GM18511 (cell line): ENCODE measurements at regions not wholly inside any gene's neighbourhood (a gene's known extent, or its start where the extent isn't known, plus 50 kb on each side); places are given as distances from the start of the nearest gene placed in this dataset.

Experiments
- ATAC-seq: cut with Tn5 transposase; IDR thresholded peaks from one replicate; pipeline ENCODE4 v1.9.1; 2021; ENCODE audit warnings: mild to moderate bottlenecking, moderate library complexity; ENCODE audit not compliant: unreplicated experiment

DNA sequence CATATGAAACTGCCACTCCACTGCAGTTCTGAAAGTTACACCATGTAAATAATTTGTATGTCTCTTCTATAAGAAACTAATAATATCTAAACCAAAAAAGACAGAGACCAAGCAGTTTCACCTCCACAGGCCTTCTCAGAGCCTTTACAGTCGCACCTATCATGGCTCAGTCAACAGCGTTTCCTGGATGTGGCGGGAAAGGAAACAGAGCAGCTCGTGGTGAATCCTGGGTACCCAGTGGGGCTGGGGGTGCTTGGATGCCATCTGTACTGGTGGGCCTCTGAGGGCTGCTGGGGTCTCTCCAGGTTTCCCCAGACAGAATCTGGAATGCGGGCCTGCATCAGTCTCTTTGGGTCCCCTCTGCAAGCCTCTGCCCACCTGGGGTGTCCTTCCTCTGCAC, 100.2 kb upstream of the CASZ1 start:
- no peak for ATAC-seq

- ATAC-seq = no peak
These were observed 101.0 kb upstream of the CASZ1 start for GRCh38 chr1:10897321-10897980.

- ATAC-seq = no peak
These were observed 101.7 kb upstream of the CASZ1 start for GRCh38 chr1:10897981-10898728.

- no peak for ATAC-seq
These were observed 102.5 kb upstream of the CASZ1 start for GRCh38 chr1:10898921-10899320.

DNA sequence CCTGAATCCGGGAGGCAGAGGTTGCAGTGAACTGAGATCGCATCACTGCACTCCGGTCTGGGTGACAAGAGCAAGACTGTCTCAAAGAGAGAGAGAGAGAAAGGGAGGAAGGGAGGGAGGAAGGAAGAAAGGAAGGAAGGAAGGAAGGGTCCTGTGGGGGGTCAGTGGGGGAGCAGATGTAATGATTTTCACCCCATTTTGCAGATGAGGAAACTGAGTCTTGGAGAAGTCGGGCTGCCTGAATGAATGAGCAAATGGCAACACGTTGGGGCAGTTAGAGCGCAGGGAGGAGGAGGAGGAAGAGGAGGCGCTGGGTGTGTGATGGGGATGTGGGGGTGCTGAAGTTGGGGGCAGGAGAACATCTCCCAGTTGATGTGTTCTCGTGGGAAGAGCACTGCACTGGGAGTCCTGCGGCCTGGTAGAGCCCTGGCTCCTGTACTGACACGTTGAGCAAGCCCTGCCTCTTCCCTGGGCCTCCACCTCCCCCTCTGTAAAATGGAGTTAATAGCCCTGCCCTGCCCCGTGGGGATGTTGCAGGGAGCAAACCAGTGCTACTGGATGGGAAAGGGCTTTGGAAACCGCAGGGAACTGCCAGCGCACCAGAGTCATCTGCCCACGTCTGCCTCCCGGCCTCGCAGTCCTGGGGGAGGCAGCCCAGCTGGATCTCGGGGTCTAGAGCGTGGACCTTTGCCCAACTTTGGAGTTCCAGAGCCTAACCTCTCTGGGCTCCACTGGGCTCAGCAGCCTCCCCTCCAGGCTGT, 103.2 kb upstream of the CASZ1 start:
- no peak for ATAC-seq

- no peak for ATAC-seq
These were observed 103.8 kb upstream of the CASZ1 start for GRCh38 chr1:10900251-10900651.

DNA sequence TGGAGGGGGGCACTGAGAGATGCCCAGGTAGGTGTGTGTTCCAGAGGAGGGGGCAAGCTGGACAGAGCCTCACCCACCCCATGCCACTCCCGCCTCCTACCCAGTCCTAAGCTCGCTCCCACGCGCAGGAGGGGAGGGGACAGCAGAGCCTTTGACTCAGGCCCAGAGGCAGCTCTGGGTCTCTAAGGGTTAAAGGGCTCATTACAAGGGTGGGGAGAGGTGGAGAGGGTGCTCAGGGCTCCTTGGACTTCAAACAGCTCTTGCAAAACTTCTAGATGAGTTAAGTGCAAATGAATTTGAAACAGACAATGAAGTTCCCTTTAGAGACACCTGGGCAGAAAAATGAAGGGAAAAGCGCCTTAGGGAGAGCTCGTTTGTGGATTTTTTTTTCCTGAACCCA, 104.2 kb upstream of the CASZ1 start:
- ATAC-seq = no peak

GRCh38 chr1:10901091-10901890, 104.8 kb upstream of the CASZ1 start:
- no peak for ATAC-seq

- ATAC-seq = no peak
These were observed 105.7 kb upstream of the CASZ1 start for GRCh38 chr1:10901891-10902805.

DNA sequence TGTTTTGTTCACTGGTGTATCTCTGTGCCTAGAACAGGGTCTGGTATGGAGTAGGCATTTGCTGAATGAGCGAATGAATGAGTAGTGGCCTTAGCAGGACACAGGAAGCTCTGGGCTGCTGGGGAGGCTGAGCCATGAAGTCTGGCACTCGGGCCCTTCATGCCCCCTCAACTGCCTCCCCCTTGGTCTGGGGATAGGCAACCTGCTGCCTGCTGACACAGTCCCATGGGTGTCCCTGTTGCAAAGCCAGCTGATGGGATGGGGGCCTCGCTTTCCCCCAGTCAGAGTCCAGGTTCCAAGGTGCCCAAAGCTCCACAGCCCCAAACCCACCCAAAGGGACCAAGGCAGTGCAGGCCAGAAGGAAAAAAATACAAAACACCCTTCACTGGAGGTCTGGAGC, 107.0 kb upstream of the CASZ1 start:
- no peak for ATAC-seq

GRCh38 chr1:10903821-10904220, 107.4 kb upstream of the CASZ1 start:
- ATAC-seq = no peak

DNA sequence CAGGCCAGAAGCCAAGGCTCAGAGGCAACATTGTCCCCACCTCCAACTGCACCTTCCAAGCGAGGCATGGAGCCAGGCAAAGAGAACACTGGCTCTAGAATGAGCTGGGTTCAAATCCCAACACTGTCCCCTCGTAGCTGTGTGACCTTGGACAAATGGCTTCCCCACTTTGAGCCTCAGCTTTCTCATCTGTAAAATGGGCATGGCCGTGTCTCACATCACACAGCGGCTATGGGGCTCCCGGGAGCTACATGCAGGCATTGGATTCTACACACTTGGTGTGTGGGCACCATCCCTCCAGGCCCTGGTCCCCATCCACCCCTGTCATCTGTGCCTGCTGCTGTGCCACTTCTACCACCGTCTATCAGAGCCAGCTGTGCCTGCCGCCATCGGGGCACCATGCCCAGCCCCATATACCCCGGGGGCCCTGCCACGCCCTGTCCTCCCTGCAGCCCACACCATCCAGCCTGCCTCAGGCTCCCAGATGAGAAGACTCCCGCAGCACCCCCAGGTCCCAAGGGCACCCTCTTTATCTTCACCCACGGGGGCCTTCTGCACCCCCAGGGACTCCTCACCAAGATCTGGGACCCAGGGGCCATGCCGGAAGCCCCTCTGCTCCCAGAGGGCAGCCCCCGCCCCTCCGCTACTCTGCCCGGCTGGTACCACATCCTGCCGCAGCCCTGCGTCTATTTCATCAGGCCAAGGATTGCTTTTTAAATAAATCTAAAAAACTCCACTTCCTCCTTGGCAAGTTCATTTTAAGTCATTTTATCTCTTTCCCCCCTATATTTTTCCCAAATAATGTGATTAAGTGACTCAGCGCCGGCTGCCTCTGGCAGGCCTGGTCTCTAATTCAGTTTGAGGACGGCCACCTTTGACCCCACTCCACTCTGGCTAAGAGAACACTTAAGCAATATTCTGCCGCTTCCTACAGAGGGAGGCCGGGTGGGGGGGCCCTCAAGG, 107.8 kb upstream of the TARDBP start:
- no peak for ATAC-seq

- no peak for ATAC-seq
These were observed 106.4 kb upstream of the TARDBP start for GRCh38 chr1:10905841-10906655.

- ATAC-seq = no peak
These were observed 105.5 kb upstream of the TARDBP start for GRCh38 chr1:10906866-10907519.

DNA sequence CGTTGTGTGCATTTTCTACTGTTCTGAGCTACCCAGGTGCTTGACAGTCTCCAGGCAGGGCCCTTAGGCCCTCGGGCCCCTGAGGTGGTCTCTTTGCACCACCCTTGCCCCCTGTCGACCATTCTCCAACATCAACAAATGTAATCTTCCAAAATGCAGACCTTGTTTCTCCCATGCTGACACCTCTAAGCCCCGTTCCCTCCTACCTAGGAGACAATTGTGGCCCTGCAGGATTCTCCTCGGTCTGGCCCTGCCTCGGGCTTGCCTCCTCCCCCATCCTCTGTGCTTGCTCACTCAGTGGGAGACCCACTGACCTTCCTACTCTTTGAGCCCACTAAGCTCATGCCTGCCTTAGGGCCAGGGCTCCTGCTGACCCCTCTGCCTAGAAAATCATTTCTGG, 104.2 kb upstream of the TARDBP start:
- ATAC-seq = no peak

DNA sequence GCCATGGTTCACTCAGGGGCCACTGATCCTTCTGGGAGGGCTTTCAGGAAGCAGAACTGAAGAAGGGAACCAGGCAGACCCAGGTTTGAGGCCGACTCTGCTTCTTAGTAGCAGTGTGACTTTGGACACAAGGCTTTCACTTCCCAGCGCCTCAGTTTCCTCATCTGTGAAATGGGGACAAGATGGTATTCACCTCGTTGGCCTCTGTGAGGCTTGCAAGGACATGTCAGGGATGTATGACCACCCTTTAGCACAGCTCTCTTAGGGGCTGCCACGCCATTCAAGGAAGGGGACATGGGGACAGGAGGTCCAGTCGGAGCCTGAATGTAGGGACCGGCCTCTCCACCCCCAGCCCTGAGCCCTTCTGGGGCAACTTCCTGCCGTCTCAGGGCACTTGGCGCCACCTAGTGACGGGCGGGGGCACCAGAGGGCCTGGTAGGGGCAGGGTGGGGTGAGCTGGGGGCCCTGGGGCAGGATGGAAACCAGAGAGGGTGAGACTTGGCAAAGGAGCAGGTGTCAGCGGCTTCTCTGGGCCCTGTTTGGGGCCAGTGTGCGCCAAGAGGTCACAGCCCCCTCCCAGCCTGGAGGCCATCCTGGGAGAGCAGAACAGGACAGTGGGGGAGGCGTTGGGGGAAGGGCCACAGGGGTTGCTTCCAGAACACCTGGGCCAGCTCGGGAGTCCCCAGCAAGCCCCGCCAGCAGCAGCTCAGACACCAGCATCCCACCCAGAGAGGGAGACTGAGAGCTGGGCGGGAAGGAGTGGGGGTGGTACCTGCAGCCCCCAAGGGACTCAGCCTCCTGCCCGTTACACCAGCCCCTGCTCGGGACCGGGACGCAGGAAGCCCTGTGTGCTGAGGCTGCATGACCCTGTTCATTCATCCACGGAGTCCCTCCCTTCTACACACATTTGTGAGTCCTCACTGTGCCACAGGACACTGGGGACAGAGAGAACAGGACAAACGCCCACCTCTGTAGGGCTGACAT, 102.5 kb upstream of the TARDBP start:
- ATAC-seq = no peak
